K562 (cell line): ENCODE measurements at regions not wholly inside any gene's neighbourhood (a gene's known extent, or its start where the extent isn't known, plus 50 kb on each side); places are given as distances from the start of the nearest gene placed in this dataset.

Experiments
- ATAC-seq: fragments of 200-7000 bp; cut with Tn5 transposase; 3 replicates; pipeline ENCODE4 v1.9.1; 2020; ENCODE audit warnings: moderate library complexity
- BruUV-seq: library from RNA; stranded (reverse); fragments of 400-500 nt; replicated peaks from 2 replicates; lab custom pipeline; 2021; lab: Mats Ljungman, UMichigan
- CTCF ChIA-PET: fragments of 300-600 bp; formaldehyde crosslinking; extraction: SDS; loops from one replicate; lab custom pipeline; 2021; ENCODE audit warnings: low intra/inter-chr PET ratio; lab: Yijun Ruan, JAX
- POLR2A ChIA-PET: fragments of 300-600, 350-650 bp; sonication (Branson Sonifier 250); formaldehyde crosslinking; extraction: SDS; loops from one replicate; lab custom pipeline; 2021; ENCODE audit warnings: antibody characterized with exemption, inconsistent platforms; lab: Yijun Ruan, JAX
- DNase-seq, 4 experiments: peaks; one replicate each; pipeline versions ENCODE4 v3.0.0 to v3.0.0-alpha.2; 2011 to 2018; ENCODE audit warnings: low spot score in 3 of 4, mixed read lengths in 3 of 4; ENCODE audit errors: extremely low read depth in 1 of 4
- FAIRE-seq: peaks from 2 replicates; lab custom pipeline; 2011; peaks lifted over from hg19 to GRCh38; lab: Jason Lieb, UNC
- H2AFZ ChIP-seq: 2 replicates; pipeline ENCODE4 v1.6.0; 2011; ENCODE audit warnings: low read depth, low read length, control low read depth, inconsistent platforms
- H3K27ac ChIP-seq: fragments of 200-600 bp; 3 replicates; pipeline ENCODE4 v1.8.0; 2011; ENCODE audit warnings: low read depth, mild to moderate bottlenecking, control low read depth, inconsistent platforms, low read length, moderate library complexity, mixed read lengths; ENCODE audit errors: extremely low read depth
- H3K27me3 ChIP-seq, 2 experiments: fragments of 300-600 bp in 1 of 2; 2 replicates in 1 of 2; 3 replicates in 1 of 2; pipeline versions ENCODE4 v1.6.0 to v1.8.0; 2011; ENCODE audit warnings: inconsistent platforms in 2 of 2, low read length in 2 of 2, mild to moderate bottlenecking in 1 of 2, mixed read lengths in 1 of 2, moderate library complexity in 1 of 2; ENCODE audit not compliant: control insufficient read depth in 2 of 2, insufficient read depth in 2 of 2
- H3K36me3 ChIP-seq: fragments of 300-600 bp; 3 replicates; pipeline ENCODE4 v1.8.0; 2011; ENCODE audit warnings: mild to moderate bottlenecking, low read length, inconsistent platforms; ENCODE audit not compliant: control insufficient read depth, insufficient read depth
- H3K4me1 ChIP-seq, 2 experiments: fragments of 200-600 bp in 1 of 2; replicated peaks in 1 of 2; 2 replicates in 1 of 2; 3 replicates in 1 of 2; pipeline versions ENCODE4 v1.5.1 to v1.8.0; 2011; ENCODE audit warnings: inconsistent platforms in 2 of 2, low read length in 2 of 2, mild to moderate bottlenecking in 1 of 2, mixed read lengths in 1 of 2, moderate library complexity in 1 of 2; ENCODE audit not compliant: control insufficient read depth in 2 of 2, insufficient read depth in 2 of 2
- H3K4me2 ChIP-seq: 2 replicates; pipeline ENCODE4 v1.6.1; 2011; ENCODE audit warnings: low read length, control low read depth, inconsistent platforms, mixed read lengths; ENCODE audit not compliant: insufficient read depth
- H3K4me3 ChIP-seq: fragments of 200-600 bp; sonication (generic), shearing (Covaris generic); 2 replicates; pipeline ENCODE4 v1.5.1; 2016; ENCODE audit warnings: control low read depth, inconsistent platforms
- H3K79me2 ChIP-seq: fragments of 200-600 bp; 3 replicates; pipeline ENCODE4 v1.8.0; 2011; ENCODE audit warnings: low read length, inconsistent platforms; ENCODE audit not compliant: control insufficient read depth, insufficient read depth
- H3K9ac ChIP-seq, 2 experiments: 2 replicates each; pipeline versions ENCODE4 v1.6.0 to v1.6.1; 2011; ENCODE audit warnings: low read depth in 2 of 2, low read length in 2 of 2, control low read depth in 1 of 2, inconsistent platforms in 1 of 2, mild to moderate bottlenecking in 1 of 2, mixed read lengths in 1 of 2; ENCODE audit not compliant: insufficient read depth in 1 of 2
- H3K9me1 ChIP-seq: one replicate; pipeline ENCODE4 v1.6.0; 2011; ENCODE audit warnings: inconsistent platforms, mild to moderate bottlenecking, low read length, moderate library complexity; ENCODE audit not compliant: control insufficient read depth, insufficient read depth
- H3K9me3 ChIP-seq: replicated peaks from 2 replicates; pipeline ENCODE4 v1.5.1; 2011; ENCODE audit warnings: low read depth, low read length, inconsistent platforms; ENCODE audit not compliant: control insufficient read depth, insufficient read depth
- H4K20me1 ChIP-seq: replicated peaks from 2 replicates; pipeline ENCODE4 v1.6.1; 2011; ENCODE audit warnings: low read length, inconsistent platforms, mixed read lengths; ENCODE audit not compliant: control insufficient read depth, insufficient read depth
- ETV6 ChIP-seq, 3 experiments: fragments of 150-350 bp in 1 of 3; sonication (generic) in 1 of 3; formaldehyde crosslinking in 1 of 3; IDR thresholded peaks; 2 replicates each; pipeline versions ENCODE4 v1.6.1 to v1.8.0; 2014 to 2022; ENCODE audit warnings: borderline replicate concordance in 2 of 3, low read depth in 2 of 3, antibody characterized with exemption in 1 of 3, low read length in 1 of 3, mild to moderate bottlenecking in 1 of 3, missing genetic modification reagents in 1 of 3
- KLF6 ChIP-seq: fragments of 250-450 bp; sonication (Bioruptor Pico); IDR thresholded peaks from 2 replicates; pipeline ENCODE4 v1.4.0; 2020; ENCODE audit warnings: mild to moderate bottlenecking, moderate library complexity, borderline replicate concordance
- MYC ChIP-seq, 2 experiments: fragments of 250-450 bp in 1 of 2; sonication (Bioruptor Pico) in 1 of 2; IDR thresholded peaks; 2 replicates each; pipeline versions ENCODE4 v1.5.1 to v1.6.1; 2012 to 2021; ENCODE audit warnings: low read depth in 2 of 2, borderline replicate concordance in 1 of 2, improper control_type of control experiment in 1 of 2, low read length in 1 of 2, mild to moderate bottlenecking in 1 of 2, moderate library complexity in 1 of 2
- RFX5 ChIP-seq: IDR thresholded peaks from 2 replicates; pipeline ENCODE4 v1.6.1; 2011; ENCODE audit warnings: low read depth, mild to moderate bottlenecking, improper control_type of control experiment, low read length
- SAFB2 ChIP-seq: fragments of 200-400 bp; formaldehyde crosslinking; IDR thresholded peaks from 2 replicates; pipeline ENCODE4 v1.6.1; 2018; ENCODE audit warnings: borderline replicate concordance, low read length, low read depth, moderate library complexity; ENCODE audit not compliant: severe bottlenecking
- ZBTB8A ChIP-seq: fragments of 450-650 bp; IDR thresholded peaks from 2 replicates; pipeline ENCODE4 v1.6.1; 2018; ENCODE audit warnings: mild to moderate bottlenecking, moderate library complexity; ENCODE audit not compliant: partially characterized antibody
- ZNF589 ChIP-seq: fragments of 200-800 bp; sonication (Bioruptor generic); IDR thresholded peaks from 2 replicates; pipeline ENCODE4 v1.6.1; 2016; ENCODE audit warnings: low read depth, missing genetic modification characterization, missing compliant biosample characterization
- WGBS: fragments of 100-300 bp; shearing (Covaris generic); methylation state at CpG from one replicate; pipeline ENCODE4 v1.1.6; 2016; ENCODE audit warnings: low coverage, mixed read lengths; ENCODE audit not compliant: insufficient coverage; ENCODE audit errors: missing lambda C conversion rate; 5-methylcytosine and 5-hydroxymethylcytosine counted together
- in situ Hi-C: fragments of 300-500 bp; cut with MboI; formaldehyde crosslinking; loops from 4 replicates; pipeline ENCODE4 v1.15.0; 2018; ENCODE audit warnings: inconsistent platforms, mixed read lengths
- intact Hi-C: fragments of 100-400 bp; cut with micrococcal nuclease; formaldehyde crosslinking; loops from 2 replicates; pipeline ENCODE4 v1.14.2; 2022
- TF ChIP-seq, protein P1 (sequence below): fragments of 450-650 bp; formaldehyde crosslinking; IDR thresholded peaks from 2 replicates; pipeline ENCODE4 v1.4.0; 2022; ENCODE audit warnings: missing genetic modification characterization
- TF ChIP-seq, protein P2 (sequence below), 2 experiments: fragments of 450-650 bp; conservative IDR thresholded peaks; 2 replicates each; pipeline ENCODE4 v1.6.1; 2017; ENCODE audit warnings: mild to moderate bottlenecking in 2 of 2, moderate library complexity in 2 of 2

DNA sequence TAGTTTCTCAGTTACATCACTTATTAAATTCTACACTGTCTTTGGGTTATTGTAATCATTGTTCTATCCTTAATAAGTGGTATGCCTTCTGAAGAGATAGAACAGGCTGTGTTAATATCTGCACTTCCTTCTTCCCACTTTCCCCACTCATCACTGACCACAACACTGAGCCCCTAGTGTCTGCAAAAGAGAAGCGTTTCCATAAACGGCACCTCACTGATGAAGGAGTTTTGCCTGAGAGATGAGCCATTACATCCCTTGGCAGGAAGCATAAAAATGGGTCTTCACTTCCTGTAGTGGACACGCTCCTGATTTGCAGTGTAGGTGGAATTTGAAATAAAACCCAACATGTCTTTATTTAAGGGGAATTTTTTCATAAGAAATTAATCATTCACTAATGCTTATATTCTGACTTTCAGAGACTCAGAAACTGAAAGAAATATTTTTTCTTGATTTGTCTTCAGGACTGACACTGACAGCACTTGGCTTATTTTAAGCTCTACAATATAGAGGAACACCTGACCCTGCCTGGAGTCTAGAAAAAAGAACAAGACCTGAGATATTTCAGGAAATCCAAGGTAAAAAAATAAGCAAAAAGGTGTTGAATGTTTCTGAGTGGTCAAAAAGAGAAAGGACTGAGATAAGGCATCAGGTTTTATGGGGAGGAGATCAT lies 275.3 kb downstream of the RAD51AP2 start:
- DNase-seq, result no peak
- H2AFZ ChIP-seq, result no peak overlapping the region
- CTCF ChIA-PET, result no interaction called here
- ATAC-seq, result no peak
- no peak for FAIRE-seq
- in situ Hi-C loops (no loop called here), intact Hi-C loops (no loop called here)
- H3K4me1 ChIP-seq, result no peaks in the 10 kb centered on the region
- BruUV-seq, result no TSS peak
- no peaks in the 10 kb centered on the region for H3K79me2 ChIP-seq
- no peaks in the 10 kb centered on the region for H3K36me3 ChIP-seq
- 4% methylated on average over 3 of the region's 3 CpGs for whole genome bisulfite sequencing
- H3K4me2 ChIP-seq, result no peak overlapping the region
- H3K9me1 ChIP-seq, result no peaks in the 10 kb centered on the region
- H3K4me3 ChIP-seq, result no peak overlapping the region
- H3K9me3 ChIP-seq, result no peaks in the 10 kb centered on the region
- H3K27ac ChIP-seq, result no peak overlapping the region
- POLR2A ChIA-PET, result no interaction called here
- no peak for TF ChIP-seq RFX5
- no peak for TF ChIP-seq MYC (IDR thresholded peaks at IDR 0.05; ENCODE audit: low read depth, low read length)
- no peak for TF ChIP-seq MYC (CRISPR knock-in tag; IDR thresholded peaks at IDR 0.05; ENCODE audit: borderline replicate concordance, low read depth)
- no peak for TF ChIP-seq ETV6 (IDR thresholded peaks at IDR 0.05; ENCODE audit: borderline replicate concordance in 1 of 2, low read depth in 2 of 2, low read length in 1 of 2)
- no peak for TF ChIP-seq ETV6 (CRISPR knock-in tag; IDR thresholded peaks at IDR 0.05; ENCODE audit: borderline replicate concordance)
- no peak for TF ChIP-seq SAFB2
- TF ChIP-seq, protein P1, sequence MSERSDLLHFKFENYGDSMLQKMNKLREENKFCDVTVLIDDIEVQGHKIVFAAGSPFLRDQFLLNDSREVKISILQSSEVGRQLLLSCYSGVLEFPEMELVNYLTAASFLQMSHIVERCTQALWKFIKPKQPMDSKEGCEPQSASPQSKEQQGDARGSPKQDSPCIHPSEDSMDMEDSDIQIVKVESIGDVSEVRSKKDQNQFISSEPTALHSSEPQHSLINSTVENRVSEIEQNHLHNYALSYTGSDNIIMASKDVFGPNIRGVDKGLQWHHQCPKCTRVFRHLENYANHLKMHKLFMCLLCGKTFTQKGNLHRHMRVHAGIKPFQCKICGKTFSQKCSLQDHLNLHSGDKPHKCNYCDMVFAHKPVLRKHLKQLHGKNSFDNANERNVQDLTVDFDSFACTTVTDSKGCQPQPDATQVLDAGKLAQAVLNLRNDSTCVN, result no peak
- TF ChIP-seq ZNF589 (CRISPR knock-in tag), result no peak
- TF ChIP-seq, protein P2, sequence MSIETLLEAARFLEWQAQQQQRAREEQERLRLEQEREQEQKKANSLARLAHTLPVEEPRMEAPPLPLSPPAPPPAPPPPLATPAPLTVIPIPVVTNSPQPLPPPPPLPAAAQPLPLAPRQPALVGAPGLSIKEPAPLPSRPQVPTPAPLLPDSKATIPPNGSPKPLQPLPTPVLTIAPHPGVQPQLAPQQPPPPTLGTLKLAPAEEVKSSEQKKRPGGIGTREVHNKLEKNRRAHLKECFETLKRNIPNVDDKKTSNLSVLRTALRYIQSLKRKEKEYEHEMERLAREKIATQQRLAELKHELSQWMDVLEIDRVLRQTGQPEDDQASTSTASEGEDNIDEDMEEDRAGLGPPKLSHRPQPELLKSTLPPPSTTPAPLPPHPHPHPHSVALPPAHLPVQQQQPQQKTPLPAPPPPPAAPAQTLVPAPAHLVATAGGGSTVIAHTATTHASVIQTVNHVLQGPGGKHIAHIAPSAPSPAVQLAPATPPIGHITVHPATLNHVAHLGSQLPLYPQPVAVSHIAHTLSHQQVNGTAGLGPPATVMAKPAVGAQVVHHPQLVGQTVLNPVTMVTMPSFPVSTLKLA (conservative IDR thresholded peaks at IDR 0.05), result no peak
- no peak for TF ChIP-seq KLF6 (CRISPR knock-in tag)
- no peak for TF ChIP-seq ZBTB8A
- TF ChIP-seq, all 486 proteins: peak for 0
- Histone ChIP-seq H3K9ac (no peak overlapping the region), H3K27me3 (no peaks in the 10 kb centered on the region), H4K20me1 (no peaks in the 10 kb centered on the region)
